HepG2 (cell line): ENCODE measurements at regions not wholly inside any gene's neighbourhood (a gene's known extent, or its start where the extent isn't known, plus 50 kb on each side); places are given as distances from the start of the nearest gene placed in this dataset.

Experiments
- ATAC-seq: fragments of 200-7000 bp; cut with Tn5 transposase; 3 replicates; pipeline ENCODE4 v1.9.1; 2020; ENCODE audit warnings: mild to moderate bottlenecking, moderate library complexity
- BruUV-seq: library from RNA; stranded (reverse); fragments of 400-500 nt; replicated peaks from 2 replicates; lab custom pipeline; 2021; lab: Mats Ljungman, UMichigan
- CTCF ChIA-PET: fragments of 300-600 bp; formaldehyde crosslinking; extraction: SDS; loops from one replicate; lab custom pipeline; 2021; ENCODE audit warnings: low total read pairs, inconsistent platforms, low intra/inter-chr PET ratio; lab: Yijun Ruan, JAX
- POLR2A ChIA-PET: fragments of 350-600 bp; sonication (Branson Sonifier 250); formaldehyde crosslinking; loops from one replicate; lab custom pipeline; 2020; ENCODE audit warnings: antibody characterized with exemption, inconsistent platforms; lab: Yijun Ruan, JAX
- DNase-seq: peaks from one replicate; pipeline ENCODE4 v3.0.0-alpha.2; 2015; ENCODE audit warnings: low spot score
- FAIRE-seq: peaks from 3 replicates; lab custom pipeline; 2011; peaks lifted over from hg19 to GRCh38; lab: Jason Lieb, UNC
- H2AFZ ChIP-seq: one replicate; pipeline ENCODE4 v1.6.1; 2011; ENCODE audit warnings: low read length, inconsistent platforms
- H3K27ac ChIP-seq: fragments of 300-600 bp; 3 replicates; pipeline ENCODE4 v1.8.0; 2011; ENCODE audit warnings: mixed run types, mild to moderate bottlenecking, mixed read lengths, low read length, inconsistent platforms; ENCODE audit not compliant: insufficient read depth; ENCODE audit errors: extremely low read length
- H3K27me3 ChIP-seq, 2 experiments: fragments of 200-600 bp in 1 of 2; 2 replicates in 1 of 2; 3 replicates in 1 of 2; pipeline versions ENCODE4 v1.6.0 to v1.8.0; 2011; ENCODE audit warnings: low read length in 2 of 2, mild to moderate bottlenecking in 2 of 2, moderate library complexity in 2 of 2, inconsistent platforms in 1 of 2; ENCODE audit not compliant: insufficient read depth in 2 of 2, control insufficient read depth in 1 of 2
- H3K36me3 ChIP-seq, 2 experiments: fragments of 200-600 bp in 1 of 2; replicated peaks in 1 of 2; 2 replicates in 1 of 2; 3 replicates in 1 of 2; pipeline versions ENCODE4 v1.5.1 to v1.8.0; 2011; ENCODE audit warnings: low read length in 2 of 2, inconsistent platforms in 1 of 2; ENCODE audit not compliant: insufficient read depth in 2 of 2, control insufficient read depth in 1 of 2
- H3K4me1 ChIP-seq: 2 replicates; pipeline ENCODE4 v1.5.1; 2012; ENCODE audit warnings: low read length, inconsistent platforms; ENCODE audit not compliant: insufficient read depth
- H3K4me2 ChIP-seq: 2 replicates; pipeline ENCODE4 v1.6.0; 2011; ENCODE audit warnings: low read depth, low read length, inconsistent platforms
- H3K4me3 ChIP-seq, 3 experiments: fragments of 200-600 bp in 1 of 3; sonication (generic), shearing (Covaris generic) in 1 of 3; replicated peaks in 1 of 3; 2 replicates each; pipeline ENCODE4 v1.5.1; 2011 to 2016; ENCODE audit warnings: low read length in 3 of 3, inconsistent platforms in 2 of 3, low read depth in 2 of 3, mild to moderate bottlenecking in 2 of 3, control low read depth in 1 of 3, mixed read lengths in 1 of 3; ENCODE audit not compliant: insufficient read depth in 1 of 3
- H3K79me2 ChIP-seq: one replicate; pipeline ENCODE4 v1.6.1; 2011; ENCODE audit warnings: low read length, inconsistent platforms; ENCODE audit not compliant: insufficient read depth
- H3K9ac ChIP-seq: 2 replicates; pipeline ENCODE4 v1.6.0; 2011; ENCODE audit warnings: mild to moderate bottlenecking, low read depth, low read length, inconsistent platforms; ENCODE audit not compliant: insufficient read depth
- H3K9me3 ChIP-seq: 2 replicates; pipeline ENCODE4 v1.5.1; 2012; ENCODE audit warnings: mild to moderate bottlenecking, low read length
- H4K20me1 ChIP-seq: 2 replicates; pipeline ENCODE4 v1.6.0; 2011; ENCODE audit warnings: inconsistent platforms, mild to moderate bottlenecking, low read length, moderate library complexity; ENCODE audit not compliant: insufficient read depth
- BCL6 ChIP-seq: IDR thresholded peaks from 2 replicates; pipeline ENCODE4 v1.6.1; 2016; ENCODE audit warnings: missing genetic modification reagents, missing compliant biosample characterization
- ELF3 ChIP-seq: IDR thresholded peaks from 2 replicates; pipeline ENCODE4 v1.6.1; 2016; ENCODE audit warnings: missing genetic modification reagents, missing compliant biosample characterization
- HDAC6 ChIP-seq: fragments of 200-600 bp; sonication (generic); IDR thresholded peaks from 2 replicates; pipeline ENCODE4 v1.7.0; 2017; ENCODE audit warnings: mild to moderate bottlenecking, antibody characterized with exemption, low read length, low read depth
- HNRNPL ChIP-seq: fragments of 200-400 bp; formaldehyde crosslinking; IDR thresholded peaks from 2 replicates; pipeline ENCODE4 v1.6.1; 2017; ENCODE audit warnings: mild to moderate bottlenecking, low read depth, low read length
- MNT ChIP-seq: fragments of 450-650 bp; IDR thresholded peaks from 2 replicates; pipeline ENCODE4 v1.6.1; 2016
- NFIB ChIP-seq: sonication (generic); formaldehyde crosslinking; IDR thresholded peaks from 2 replicates; pipeline ENCODE4 v1.9.0; 2021; ENCODE audit warnings: missing genetic modification reagents, mild to moderate bottlenecking, borderline replicate concordance
- SOX6 ChIP-seq, 2 experiments: fragments of 450-650 bp in 1 of 2; sonication (generic) in 1 of 2; formaldehyde crosslinking in 1 of 2; IDR thresholded peaks; 2 replicates each; pipeline versions ENCODE4 v1.4.0 to v1.6.1; 2017 to 2020; ENCODE audit warnings: antibody characterized with exemption in 1 of 2, mild to moderate bottlenecking in 1 of 2, missing genetic modification reagents in 1 of 2
- TOE1 ChIP-seq: sonication (generic); formaldehyde crosslinking; IDR thresholded peaks from 2 replicates; pipeline ENCODE4 v1.4.0; 2020; ENCODE audit warnings: mild to moderate bottlenecking, missing genetic modification reagents
- ZNF451 ChIP-seq: sonication (generic); formaldehyde crosslinking; IDR thresholded peaks from 2 replicates; pipeline ENCODE4 v1.5.0; 2020; ENCODE audit warnings: mild to moderate bottlenecking, missing genetic modification reagents
- ZNF577 ChIP-seq: sonication (generic); formaldehyde crosslinking; IDR thresholded peaks from 2 replicates; pipeline ENCODE4 v1.4.0; 2020; ENCODE audit warnings: mild to moderate bottlenecking, low read depth, missing genetic modification reagents, borderline replicate concordance
- ZNF777 ChIP-seq: sonication (generic); formaldehyde crosslinking; IDR thresholded peaks from 2 replicates; pipeline ENCODE4 v1.4.0; 2020; ENCODE audit warnings: missing genetic modification reagents
- WGBS: methylation state at CpG from one replicate; pipeline ENCODE4 v1.1.6; 2017; ENCODE audit warnings: low lambda C conversion rate; 5-methylcytosine and 5-hydroxymethylcytosine counted together
- in situ Hi-C: cut with HindIII; loops from 2 replicates; pipeline ENCODE4 v1.10.0; 2017; ENCODE audit warnings: low pct_unique_long_range_greater_than_20kb; ENCODE audit not compliant: extremely low pct_ligation_motif_present
- intact Hi-C: fragments of 100-400 bp; cut with micrococcal nuclease; formaldehyde crosslinking; loops from one replicate; pipeline ENCODE4 v1.10.0; 2022; ENCODE audit not compliant: unreplicated experiment
- TF ChIP-seq, protein P1 (sequence below): sonication (generic); formaldehyde crosslinking; IDR thresholded peaks from 2 replicates; pipeline ENCODE4 v1.4.0; 2020; ENCODE audit warnings: missing genetic modification reagents
- TF ChIP-seq, protein P2 (sequence below): sonication (generic); formaldehyde crosslinking; IDR thresholded peaks from 2 replicates; pipeline ENCODE4 v1.8.0; 2023; ENCODE audit warnings: mild to moderate bottlenecking, missing genetic modification reagents
- TF ChIP-seq, protein P3 (sequence below): sonication (generic); formaldehyde crosslinking; IDR thresholded peaks from 2 replicates; pipeline ENCODE4 v1.4.0; 2020; ENCODE audit warnings: mild to moderate bottlenecking, missing genetic modification reagents

DNA sequence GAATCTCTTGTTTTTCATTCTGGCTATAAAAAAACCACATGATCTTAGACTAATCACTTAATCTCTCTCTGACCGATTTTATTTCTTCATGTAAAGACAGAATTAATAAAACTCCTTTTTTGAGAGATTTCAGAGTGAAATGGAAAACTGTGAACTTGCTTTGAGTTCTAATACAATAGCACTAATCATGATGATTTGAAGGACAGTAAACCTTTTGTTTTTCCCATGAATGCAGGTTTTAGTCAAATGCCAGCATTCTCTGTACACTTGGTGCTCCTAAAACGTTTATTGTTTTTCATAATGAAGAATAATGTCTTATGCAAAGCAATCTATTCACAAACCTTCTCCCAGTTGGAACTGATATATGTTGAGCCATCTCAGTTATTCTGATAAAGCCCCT lies 86.8 kb downstream of the SLC24A2 start (continued):
- TF ChIP-seq, protein P1, sequence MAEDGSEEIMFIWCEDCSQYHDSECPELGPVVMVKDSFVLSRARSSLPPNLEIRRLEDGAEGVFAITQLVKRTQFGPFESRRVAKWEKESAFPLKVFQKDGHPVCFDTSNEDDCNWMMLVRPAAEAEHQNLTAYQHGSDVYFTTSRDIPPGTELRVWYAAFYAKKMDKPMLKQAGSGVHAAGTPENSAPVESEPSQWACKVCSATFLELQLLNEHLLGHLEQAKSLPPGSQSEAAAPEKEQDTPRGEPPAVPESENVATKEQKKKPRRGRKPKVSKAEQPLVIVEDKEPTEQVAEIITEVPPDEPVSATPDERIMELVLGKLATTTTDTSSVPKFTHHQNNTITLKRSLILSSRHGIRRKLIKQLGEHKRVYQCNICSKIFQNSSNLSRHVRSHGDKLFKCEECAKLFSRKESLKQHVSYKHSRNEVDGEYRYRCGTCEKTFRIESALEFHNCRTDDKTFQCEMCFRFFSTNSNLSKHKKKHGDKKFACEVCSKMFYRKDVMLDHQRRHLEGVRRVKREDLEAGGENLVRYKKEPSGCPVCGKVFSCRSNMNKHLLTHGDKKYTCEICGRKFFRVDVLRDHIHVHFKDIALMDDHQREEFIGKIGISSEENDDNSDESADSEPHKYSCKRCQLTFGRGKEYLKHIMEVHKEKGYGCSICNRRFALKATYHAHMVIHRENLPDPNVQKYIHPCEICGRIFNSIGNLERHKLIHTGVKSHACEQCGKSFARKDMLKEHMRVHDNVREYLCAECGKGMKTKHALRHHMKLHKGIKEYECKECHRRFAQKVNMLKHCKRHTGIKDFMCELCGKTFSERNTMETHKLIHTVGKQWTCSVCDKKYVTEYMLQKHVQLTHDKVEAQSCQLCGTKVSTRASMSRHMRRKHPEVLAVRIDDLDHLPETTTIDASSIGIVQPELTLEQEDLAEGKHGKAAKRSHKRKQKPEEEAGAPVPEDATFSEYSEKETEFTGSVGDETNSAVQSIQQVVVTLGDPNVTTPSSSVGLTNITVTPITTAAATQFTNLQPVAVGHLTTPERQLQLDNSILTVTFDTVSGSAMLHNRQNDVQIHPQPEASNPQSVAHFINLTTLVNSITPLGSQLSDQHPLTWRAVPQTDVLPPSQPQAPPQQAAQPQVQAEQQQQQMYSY (CRISPR knock-in tag): no peak
- TF ChIP-seq BCL6 (CRISPR knock-in tag) (no peak), HDAC6 (no peak), ELF3 (CRISPR knock-in tag) (no peak)

- WGBS: 35% methylated on average over 6 of the region's 6 CpGs
- no peaks in the 10 kb centered on the region for H3K36me3 ChIP-seq
- no TSS peak for BruUV-seq
- CTCF ChIA-PET: no interaction called here
- no peak overlapping the region for H2AFZ ChIP-seq
- H3K4me3 ChIP-seq: no peak overlapping the region
- POLR2A ChIA-PET: no interaction called here
- H3K4me1 ChIP-seq: no peaks in the 10 kb centered on the region
- DNase-seq (no peak), FAIRE-seq (no peak), ATAC-seq (no peak)
- no peaks in the 10 kb centered on the region for H4K20me1 ChIP-seq
- no peak overlapping the region for H3K4me2 ChIP-seq
- no peaks in the 10 kb centered on the region for H3K27me3 ChIP-seq
- in situ Hi-C loops (no loop called here), intact Hi-C loops (no loop called here)
- H3K79me2 ChIP-seq: no peaks in the 10 kb centered on the region
- H3K27ac ChIP-seq: no peak overlapping the region
- no peak overlapping the region for H3K9ac ChIP-seq
- H3K9me3 ChIP-seq: no peaks in the 10 kb centered on the region
- TF ChIP-seq HNRNPL (no peak), NFIB (no peak), SOX6 (IDR thresholded peaks at IDR 0.05) (no peak), SOX6 (CRISPR knock-in tag; IDR thresholded peaks at IDR 0.05) (no peak), ZNF577 (no peak), ZNF451 (no peak), MNT (no peak), ZNF777 (CRISPR knock-in tag) (no peak), TOE1 (CRISPR knock-in tag) (no peak)
- TF ChIP-seq, protein P2, sequence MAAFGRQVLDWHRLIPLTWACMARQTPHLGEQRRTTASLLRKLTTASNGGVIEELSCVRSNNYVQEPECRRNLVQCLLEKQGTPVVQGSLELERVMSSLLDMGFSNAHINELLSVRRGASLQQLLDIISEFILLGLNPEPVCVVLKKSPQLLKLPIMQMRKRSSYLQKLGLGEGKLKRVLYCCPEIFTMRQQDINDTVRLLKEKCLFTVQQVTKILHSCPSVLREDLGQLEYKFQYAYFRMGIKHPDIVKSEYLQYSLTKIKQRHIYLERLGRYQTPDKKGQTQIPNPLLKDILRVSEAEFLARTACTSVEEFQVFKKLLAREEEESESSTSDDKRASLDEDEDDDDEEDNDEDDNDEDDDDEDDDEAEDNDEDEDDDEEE: no peak
- TF ChIP-seq, protein P3, sequence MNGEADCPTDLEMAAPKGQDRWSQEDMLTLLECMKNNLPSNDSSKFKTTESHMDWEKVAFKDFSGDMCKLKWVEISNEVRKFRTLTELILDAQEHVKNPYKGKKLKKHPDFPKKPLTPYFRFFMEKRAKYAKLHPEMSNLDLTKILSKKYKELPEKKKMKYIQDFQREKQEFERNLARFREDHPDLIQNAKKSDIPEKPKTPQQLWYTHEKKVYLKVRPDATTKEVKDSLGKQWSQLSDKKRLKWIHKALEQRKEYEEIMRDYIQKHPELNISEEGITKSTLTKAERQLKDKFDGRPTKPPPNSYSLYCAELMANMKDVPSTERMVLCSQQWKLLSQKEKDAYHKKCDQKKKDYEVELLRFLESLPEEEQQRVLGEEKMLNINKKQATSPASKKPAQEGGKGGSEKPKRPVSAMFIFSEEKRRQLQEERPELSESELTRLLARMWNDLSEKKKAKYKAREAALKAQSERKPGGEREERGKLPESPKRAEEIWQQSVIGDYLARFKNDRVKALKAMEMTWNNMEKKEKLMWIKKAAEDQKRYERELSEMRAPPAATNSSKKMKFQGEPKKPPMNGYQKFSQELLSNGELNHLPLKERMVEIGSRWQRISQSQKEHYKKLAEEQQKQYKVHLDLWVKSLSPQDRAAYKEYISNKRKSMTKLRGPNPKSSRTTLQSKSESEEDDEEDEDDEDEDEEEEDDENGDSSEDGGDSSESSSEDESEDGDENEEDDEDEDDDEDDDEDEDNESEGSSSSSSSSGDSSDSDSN (CRISPR knock-in tag): no peak
These were observed 87.6 kb downstream of the SLC24A2 start for GRCh38 chr9:19701274-19701673.
